ENCODE measurements at regions not wholly inside any gene's neighbourhood (a gene's known extent, or its start where the extent isn't known, plus 50 kb on each side); places are given as distances from the start of the nearest gene placed in this dataset.

GRCh38 chr3:180223268-180223667, 186.5 kb upstream of the PEX5L start:
- TF ChIP-seq EP300 (conservative IDR thresholded peaks at IDR 0.05; ENCODE audit: poor library complexity, severe bottlenecking) (no peak), POLR2AphosphoS5 (IDR thresholded peaks at IDR 0.05) (no peak), CTCF (IDR thresholded peaks at IDR 0.05; ENCODE audit: poor library complexity, severe bottlenecking) (no peak), REST (IDR thresholded peaks at IDR 0.05; ENCODE audit: borderline replicate concordance) (no peak), SMC3 (conservative IDR thresholded peaks at IDR 0.05; ENCODE audit: poor library complexity) (no peak), MXI1 (conservative IDR thresholded peaks at IDR 0.05; ENCODE audit: poor library complexity, severe bottlenecking) (no peak), TAF1 (IDR thresholded peaks at IDR 0.05; ENCODE audit: low read depth) (no peak), EZH2 (IDR thresholded peaks at IDR 0.05; ENCODE audit: borderline replicate concordance, insufficient read depth, low read length, poor library complexity, severe bottlenecking) (no peak), RAD21 (conservative IDR thresholded peaks at IDR 0.05) (no peak)
